SKM-1 treated with dmso at 0.1 percent for 144 hours (cell line): ENCODE measurements at regions not wholly inside any gene's neighbourhood (a gene's known extent, or its start where the extent isn't known, plus 50 kb on each side); places are given as distances from the start of the nearest gene placed in this dataset.
A peak's percentile ranks its signal among the peaks of the same experiment; 100 is the strongest.

Experiments
- DNase-seq: peaks from one replicate; lab custom pipeline; 2025; ENCODE audit not compliant: unreplicated experiment; lab: John Stamatoyannopoulos, UW

- DNase-seq = peak; percentile 23
These were observed 69.7 kb upstream of the TAF11L2 start for GRCh38 chr5:17428176-17428800.

- DNase-seq = no peak
These were observed 68.7 kb upstream of the TAF11L2 start for GRCh38 chr5:17429353-17429752.

- no peak for DNase-seq
These were observed 67.8 kb upstream of the TAF11L2 start for GRCh38 chr5:17430241-17430640.

- no peak for DNase-seq
These were observed 66.6 kb upstream of the TAF11L2 start for GRCh38 chr5:17431272-17432050.

GRCh38 chr5:17432569-17432968 lies 65.5 kb upstream of the TAF11L2 start:
- no peak for DNase-seq

GRCh38 chr5:17433406-17433805 lies 64.6 kb upstream of the TAF11L2 start:
- DNase-seq = no peak

GRCh38 chr5:17434982-17435381 lies 63.0 kb upstream of the TAF11L2 start:
- DNase-seq = no peak

- DNase-seq = peak; percentile 65
These were observed 61.7 kb upstream of the TAF11L2 start for GRCh38 chr5:17436350-17436749.

- DNase-seq = peak; percentile 95
These were observed 61.2 kb upstream of the TAF11L2 start for GRCh38 chr5:17436761-17437221.

GRCh38 chr5:17438027-17438426 lies 60.0 kb upstream of the TAF11L2 start:
- no peak for DNase-seq

- DNase-seq = no peak
These were observed 58.1 kb upstream of the TAF11L2 start for GRCh38 chr5:17439956-17440355.

GRCh38 chr5:17440766-17441165 lies 57.3 kb upstream of the TAF11L2 start:
- no peak for DNase-seq

- DNase-seq = no peak
These were observed 56.7 kb upstream of the TAF11L2 start for GRCh38 chr5:17441351-17441750.

GRCh38 chr5:17443333-17444130 lies 54.5 kb upstream of the TAF11L2 start:
- DNase-seq = peak; percentile 88

GRCh38 chr5:17444496-17444895 lies 53.5 kb upstream of the TAF11L2 start:
- DNase-seq = no peak

GRCh38 chr5:17445185-17445584 lies 52.8 kb upstream of the TAF11L2 start:
- no peak for DNase-seq
